Mesenchymal stem cell (in vitro differentiated cells and primary cell): ENCODE measurements at regions not wholly inside any gene's neighbourhood (a gene's known extent, or its start where the extent isn't known, plus 50 kb on each side); places are given as distances from the start of the nearest gene placed in this dataset.
A peak's percentile ranks its signal among the peaks of the same experiment; 100 is the strongest.

ENCODE experiments used
- DNase-seq: peaks from one replicate; pipeline ENCODE4 v3.0.0-alpha.2; 2013
- H2AFZ ChIP-seq: one replicate; pipeline ENCODE4 v1.6.1; 2013; ENCODE audit warnings: low read depth, mild to moderate bottlenecking, control low read depth, inconsistent platforms, low read length, moderate library complexity
- H2AK5ac ChIP-seq: 2 replicates; pipeline ENCODE4 v1.6.1; 2013; ENCODE audit warnings: low read length, moderate library complexity, mild to moderate bottlenecking, inconsistent platforms; ENCODE audit not compliant: severe bottlenecking
- H2BK120ac ChIP-seq: one replicate; pipeline ENCODE4 v1.6.1; 2013; ENCODE audit warnings: low read depth, mild to moderate bottlenecking, inconsistent platforms, low read length, moderate library complexity
- H2BK12ac ChIP-seq, 2 experiments: one replicate each; pipeline ENCODE4 v1.6.1; 2013; ENCODE audit warnings: inconsistent platforms in 2 of 2, low read length in 2 of 2, mild to moderate bottlenecking in 2 of 2, moderate library complexity in 2 of 2, control low read depth in 1 of 2
- H2BK15ac ChIP-seq: one replicate; pipeline ENCODE4 v1.6.1; 2013; ENCODE audit warnings: mild to moderate bottlenecking, low read depth, inconsistent platforms; ENCODE audit not compliant: poor library complexity, severe bottlenecking
- H2BK5ac ChIP-seq: 2 replicates; pipeline ENCODE4 v1.6.1; 2013; ENCODE audit warnings: low read depth, mild to moderate bottlenecking, low read length, control low read depth, inconsistent platforms; ENCODE audit not compliant: poor library complexity, severe bottlenecking
- H3K14ac ChIP-seq, 2 experiments: one replicate each; pipeline ENCODE4 v1.6.1; 2013; ENCODE audit warnings: inconsistent platforms in 2 of 2, low read length in 2 of 2, control low read depth in 1 of 2, mild to moderate bottlenecking in 1 of 2, moderate library complexity in 1 of 2
- H3K18ac ChIP-seq, 2 experiments: one replicate each; pipeline ENCODE4 v1.6.1; 2013; ENCODE audit warnings: inconsistent platforms in 2 of 2, low read length in 2 of 2, control low read depth in 1 of 2, low read depth in 1 of 2, mild to moderate bottlenecking in 1 of 2
- H3K23ac ChIP-seq, 2 experiments: one replicate each; pipeline ENCODE4 v1.6.1; 2013; ENCODE audit warnings: inconsistent platforms in 2 of 2, low read length in 2 of 2, mild to moderate bottlenecking in 2 of 2, moderate library complexity in 2 of 2, control low read depth in 1 of 2
- H3K27ac ChIP-seq: 2 replicates; pipeline ENCODE4 v1.5.1; 2013; ENCODE audit warnings: mild to moderate bottlenecking, moderate library complexity, low read length, control low read depth, inconsistent platforms; ENCODE audit not compliant: poor library complexity, severe bottlenecking
- H3K27me3 ChIP-seq, 2 experiments: 2 replicates each; pipeline versions ENCODE4 v1.6.1 to v1.7.0; 2013; ENCODE audit warnings: low read length in 2 of 2, mild to moderate bottlenecking in 2 of 2, moderate library complexity in 2 of 2, control low read depth in 1 of 2, inconsistent platforms in 1 of 2; ENCODE audit not compliant: control insufficient read depth in 1 of 2, insufficient read depth in 1 of 2
- H3K36me3 ChIP-seq, 2 experiments: 2 replicates each; pipeline versions ENCODE4 v1.6.1 to v1.7.0; 2013; ENCODE audit warnings: low read length in 2 of 2, control low read depth in 1 of 2, inconsistent platforms in 1 of 2, low read depth in 1 of 2, mild to moderate bottlenecking in 1 of 2; ENCODE audit not compliant: insufficient read depth in 2 of 2, control insufficient read depth in 1 of 2
- H3K4ac ChIP-seq, 2 experiments: one replicate each; pipeline ENCODE4 v1.6.1; 2013; ENCODE audit warnings: inconsistent platforms in 2 of 2, low read length in 2 of 2, mild to moderate bottlenecking in 2 of 2, moderate library complexity in 2 of 2, control low read depth in 1 of 2, low read depth in 1 of 2
- H3K4me1 ChIP-seq: 2 replicates; pipeline ENCODE4 v1.6.1; 2013; ENCODE audit warnings: low read depth, low read length, control low read depth; ENCODE audit not compliant: control insufficient read depth, insufficient read depth
- H3K4me2 ChIP-seq: 2 replicates; pipeline ENCODE4 v1.6.1; 2013; ENCODE audit warnings: low read length, mild to moderate bottlenecking, inconsistent platforms; ENCODE audit not compliant: poor library complexity, severe bottlenecking
- H3K4me3 ChIP-seq, 2 experiments: 2 replicates each; pipeline versions ENCODE4 v1.5.1 to v1.7.0; 2013; ENCODE audit warnings: low read length in 2 of 2, mild to moderate bottlenecking in 2 of 2, control low read depth in 1 of 2, low read depth in 1 of 2; ENCODE audit not compliant: insufficient read depth in 1 of 2
- H3K79me1 ChIP-seq: replicated peaks from 2 replicates; pipeline ENCODE4 v1.6.1; 2013; ENCODE audit warnings: mild to moderate bottlenecking, control low read depth, low read length, inconsistent platforms; ENCODE audit not compliant: poor library complexity, severe bottlenecking
- H3K9ac ChIP-seq: 2 replicates; pipeline ENCODE4 v1.7.0; 2013; ENCODE audit warnings: mild to moderate bottlenecking, low read length, moderate library complexity
- H3K9me3 ChIP-seq: 2 replicates; pipeline ENCODE4 v1.7.0; 2013; ENCODE audit warnings: mild to moderate bottlenecking, low read length; ENCODE audit not compliant: control insufficient read depth
- H4K8ac ChIP-seq: one replicate; pipeline ENCODE4 v1.6.1; 2013; ENCODE audit warnings: inconsistent platforms, mild to moderate bottlenecking, low read length, moderate library complexity
- H4K91ac ChIP-seq: one replicate; pipeline ENCODE4 v1.6.1; 2013; ENCODE audit warnings: mild to moderate bottlenecking, low read length, inconsistent platforms
- WGBS: methylation state at CpG from one replicate; pipeline ENCODE4 v1.1.7; 2013; ENCODE audit warnings: mixed read lengths; 5-methylcytosine and 5-hydroxymethylcytosine counted together

DNA sequence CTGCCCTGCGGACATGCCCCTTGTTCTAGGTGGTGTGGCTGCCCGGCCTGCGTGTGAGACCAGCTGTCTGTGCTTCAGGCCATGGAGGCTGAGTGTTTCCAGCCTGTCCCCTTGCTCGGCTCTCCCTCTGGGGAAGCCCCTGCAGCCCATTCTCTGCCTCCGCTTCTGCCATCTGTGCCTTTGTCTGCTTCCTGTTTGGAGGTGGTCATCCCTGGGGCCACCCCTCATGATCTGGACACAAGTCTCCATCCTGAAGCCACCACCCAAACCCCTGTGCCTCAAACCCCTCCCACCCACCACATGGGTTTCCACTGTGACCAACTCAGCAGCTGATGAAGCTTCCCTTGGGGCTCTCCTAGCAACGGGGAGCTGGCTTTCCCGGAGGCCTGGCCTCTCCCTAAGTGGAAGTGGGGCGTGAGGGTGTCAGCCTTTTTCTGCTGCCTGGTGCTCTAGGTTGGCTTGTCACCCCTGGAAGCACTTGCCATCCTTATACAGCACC is 184.9 kb downstream of the SEC14L1 start:
- peak overlapping the region in 1 of 2 experiments; percentile 22 for H3K14ac ChIP-seq

DNA sequence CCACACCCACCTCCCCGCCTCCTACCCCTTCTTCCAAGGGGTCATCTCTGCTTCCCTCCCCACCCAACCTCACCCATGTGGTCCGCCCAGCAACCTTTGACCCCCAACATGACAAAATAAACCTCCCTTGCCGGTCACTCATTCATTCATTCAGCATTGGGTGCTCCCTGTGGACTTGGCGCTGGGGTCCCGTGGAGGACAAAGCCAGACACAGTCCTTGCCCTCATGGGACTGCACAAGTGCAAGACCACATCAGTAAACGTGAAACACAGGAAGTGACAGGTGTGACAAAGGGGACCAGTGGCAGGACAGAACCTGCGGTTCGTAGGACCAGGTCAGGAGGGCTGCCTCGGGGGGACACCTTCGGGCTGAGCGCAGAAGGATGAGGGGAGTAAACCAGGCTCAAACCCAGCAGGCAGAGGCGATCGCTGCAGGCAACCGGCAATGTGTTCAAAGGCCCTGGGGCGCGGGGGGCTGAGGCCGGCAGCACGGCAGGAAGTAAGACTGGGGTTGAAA is 185.4 kb downstream of the SEC14L1 start:
- peaks cover 13 to 43% of the 10 kb centered on the region in 2 experiments for H3K36me3 ChIP-seq
- no peak overlapping the region for H4K8ac ChIP-seq
- peak overlapping the region; percentile 16 to 67 for H3K18ac ChIP-seq
- H3K23ac ChIP-seq, result no peak overlapping the region
- H2BK12ac ChIP-seq, result peak overlapping the region in 1 of 2 experiments; percentile 48
- no peak overlapping the region for H2BK120ac ChIP-seq
- no peaks in the 10 kb centered on the region for H3K27me3 ChIP-seq
- no peaks in the 10 kb centered on the region for H3K9me3 ChIP-seq
- H4K91ac ChIP-seq, result no peak overlapping the region
- H3K4me3 ChIP-seq, result no peak overlapping the region
- H3K79me1 ChIP-seq, result peaks cover 13% of the 10 kb centered on the region
- peaks cover 61% of the 10 kb centered on the region for H3K4me1 ChIP-seq
- H2BK5ac ChIP-seq, result no peak overlapping the region
- H2BK15ac ChIP-seq, result peak overlapping the region; percentile 38
- no peak for DNase-seq
- H3K4me2 ChIP-seq, result no peak overlapping the region
- no peak overlapping the region for H3K14ac ChIP-seq
- no peak overlapping the region for H2AFZ ChIP-seq
- 96% methylated on average over 14 of the region's 18 CpGs for WGBS
- peak overlapping the region; percentile 79 for H3K27ac ChIP-seq
- peak overlapping the region; percentile 82 for H3K9ac ChIP-seq
- H2AK5ac ChIP-seq, result no peak overlapping the region
- H3K4ac ChIP-seq, result no peak overlapping the region

More for the DNA sequence above, 184.9 kb downstream of the SEC14L1 start:
- H3K9ac ChIP-seq, result peak overlapping the region; percentile 82
- H3K4ac ChIP-seq, result peak overlapping the region in 1 of 2 experiments; percentile 86
- no peak overlapping the region for H3K23ac ChIP-seq
- H4K91ac ChIP-seq, result peak overlapping the region; percentile 86
- H2BK15ac ChIP-seq, result peak overlapping the region; percentile 41
- H2AK5ac ChIP-seq, result peak overlapping the region; percentile 20
- H3K9me3 ChIP-seq, result no peaks in the 10 kb centered on the region
- H3K18ac ChIP-seq, result peak overlapping the region; percentile 55 to 76
- peak overlapping the region in 1 of 2 experiments; percentile 47 for H3K4me3 ChIP-seq
- H4K8ac ChIP-seq, result no peak overlapping the region
- no peak for DNase-seq
- WGBS, result 68% methylated on average over 8 of the region's 8 CpGs
- H2BK120ac ChIP-seq, result no peak overlapping the region
- no peak overlapping the region for H2AFZ ChIP-seq
- H2BK5ac ChIP-seq, result no peak overlapping the region
- H3K27me3 ChIP-seq, result no peaks in the 10 kb centered on the region
- H3K79me1 ChIP-seq, result peaks cover 13% of the 10 kb centered on the region
- H2BK12ac ChIP-seq, result peak overlapping the region; percentile 20 to 47
- no peak overlapping the region for H3K4me2 ChIP-seq
- peak overlapping the region; percentile 79 for H3K27ac ChIP-seq
- peaks cover 13 to 44% of the 10 kb centered on the region in 2 experiments for H3K36me3 ChIP-seq
- H3K4me1 ChIP-seq, result peaks cover 62% of the 10 kb centered on the region

DNA sequence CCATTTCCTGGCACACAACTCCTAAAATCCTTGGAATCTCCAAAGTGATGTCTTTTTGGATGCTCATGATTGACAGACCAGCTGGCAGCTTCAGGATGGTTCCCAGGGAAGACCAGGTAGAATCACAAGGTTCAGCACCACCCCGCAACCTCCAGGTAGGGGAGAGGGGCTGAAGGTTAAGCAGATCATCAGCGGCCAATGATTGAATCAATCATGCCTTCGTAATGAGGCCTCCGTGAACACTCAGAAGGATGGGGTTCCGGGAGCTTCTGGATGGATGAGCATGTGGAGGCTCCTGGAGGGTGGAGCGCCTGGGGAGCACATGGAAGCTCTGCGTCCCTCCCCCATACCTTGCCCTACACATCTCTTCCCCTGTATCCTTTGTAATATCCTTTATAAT is 185.9 kb downstream of the SEC14L1 start:
- Histone ChIP-seq H3K27ac (no peak overlapping the region), H3K14ac (no peak overlapping the region), H2BK12ac (no peak overlapping the region), H3K36me3 (peaks cover 13 to 43% of the 10 kb centered on the region in 2 experiments), H2AFZ (no peak overlapping the region), H3K4me2 (no peak overlapping the region), H2BK120ac (no peak overlapping the region), H3K23ac (no peak overlapping the region), H3K9me3 (no peaks in the 10 kb centered on the region), H3K4ac (no peak overlapping the region), H3K4me3 (no peak overlapping the region), H2AK5ac (no peak overlapping the region), H3K9ac (no peak overlapping the region), H4K8ac (no peak overlapping the region), H3K27me3 (no peaks in the 10 kb centered on the region), H2BK5ac (no peak overlapping the region), H3K79me1 (peaks cover 13% of the 10 kb centered on the region), H3K18ac (peak overlapping the region in 1 of 2 experiments; percentile 67), H3K4me1 (peaks cover 62% of the 10 kb centered on the region), H2BK15ac (no peak overlapping the region), H4K91ac (no peak overlapping the region)
- 97% methylated on average over 5 of the region's 7 CpGs for WGBS
- DNase-seq, result no peak

DNA sequence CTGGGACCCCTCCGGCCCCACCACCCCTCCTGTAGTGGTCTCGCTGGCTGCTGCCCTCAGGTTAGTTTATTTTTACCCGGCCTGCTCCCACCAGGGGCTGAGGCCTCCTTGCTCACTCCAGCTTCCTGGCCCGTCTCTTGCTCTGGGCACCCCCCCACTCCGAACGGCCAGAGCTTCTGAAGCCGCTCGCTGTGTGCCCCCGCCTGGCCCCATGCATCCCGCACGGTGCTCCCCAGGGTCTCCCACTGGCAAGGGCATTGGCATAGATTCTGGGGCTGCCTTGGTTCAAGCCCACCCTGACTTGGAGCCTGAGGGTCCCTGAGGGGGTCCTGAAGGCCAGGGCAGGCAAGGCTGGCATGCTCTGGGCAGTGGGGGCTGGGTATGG is 186.4 kb downstream of the SEC14L1 start:
- Histone ChIP-seq H3K18ac (peak overlapping the region; percentile 16 to 18), H3K27me3 (no peaks in the 10 kb centered on the region), H3K4me2 (no peak overlapping the region), H3K4me3 (no peak overlapping the region), H3K14ac (no peak overlapping the region), H3K4ac (no peak overlapping the region), H2AK5ac (no peak overlapping the region), H3K9me3 (peaks cover 1% of the 10 kb centered on the region), H3K4me1 (peaks cover 60% of the 10 kb centered on the region), H2BK15ac (peak overlapping the region; percentile 7), H3K23ac (no peak overlapping the region), H2BK5ac (no peak overlapping the region), H3K36me3 (peaks cover 14 to 43% of the 10 kb centered on the region in 2 experiments), H2AFZ (no peak overlapping the region), H3K9ac (peak overlapping the region; percentile 3), H3K27ac (no peak overlapping the region), H4K91ac (no peak overlapping the region), H2BK120ac (no peak overlapping the region), H3K79me1 (peaks cover 13% of the 10 kb centered on the region), H2BK12ac (no peak overlapping the region), H4K8ac (no peak overlapping the region)
- WGBS, result 91% methylated on average over 11 of the region's 11 CpGs
- no peak for DNase-seq
